ENCODE measurements at regions not wholly inside any gene's neighbourhood (a gene's known extent, or its start where the extent isn't known, plus 50 kb on each side); places are given as distances from the start of the nearest gene placed in this dataset.

- Histone ChIP-seq H3K79me2 (ENCODE audit: insufficient read depth, low read length) (no peaks in the 10 kb centered on the region), H3K4me2 (ENCODE audit: low read length) (no peak overlapping the region), H3K9me2 (ENCODE audit: insufficient read depth) (no peaks in the 10 kb centered on the region), H3K27ac (ENCODE audit: low read depth, low read length) (no peak overlapping the region), H3K27me3 (ENCODE audit: insufficient read depth, low read length) (no peaks in the 10 kb centered on the region), H3K4me1 (ENCODE audit: control insufficient read depth in 1 of 2, insufficient read depth in 2 of 2, low read length in 2 of 2) (no peaks in the 10 kb centered on the region), H3K9ac (ENCODE audit: low read length) (no peak overlapping the region), H4K20me1 (ENCODE audit: insufficient read depth) (no peaks in the 10 kb centered on the region), H3K36me3 (ENCODE audit: control insufficient read depth in 1 of 2, insufficient read depth in 2 of 2, low read length in 2 of 2) (no peaks in the 10 kb centered on the region; a peak in 1 of 4 replicates), H3K9me3 (ENCODE audit: control insufficient read depth in 1 of 2, insufficient read depth in 1 of 2, low read depth in 1 of 2, low read length in 2 of 2) (peaks cover 0 to 7% of the 10 kb centered on the region in 2 experiments; a peak in 2 of 4 replicates), H2AFZ (ENCODE audit: low read depth, low read length, poor library complexity, severe bottlenecking) (no peak overlapping the region), H3K4me3 (replicated peaks in 1 of 2; ENCODE audit: low read depth in 1 of 2, low read length in 2 of 2) (no peak overlapping the region)
- POLR2A ChIA-PET, result no interaction called here
- RAD21 ChIA-PET (ENCODE audit: low non-redundant PET in 1 of 2, low total read pairs in 2 of 2, uncharacterized antibody in 2 of 2, unreplicated experiment in 2 of 2), result no interaction called here
- CTCF ChIA-PET, result no interaction called here
- no TSS peak for BruUV-seq (replicated peaks)
- intact Hi-C loops (cut with micrococcal nuclease), result no loop called here
- ATAC-seq, result no peak
- DNase-seq (ENCODE audit: low read depth, low spot score), result no peak
- TF ChIP-seq CBX3 (IDR thresholded peaks at IDR 0.05; ENCODE audit: low read depth) (no peak), SP1 (IDR thresholded peaks at IDR 0.05; ENCODE audit: low read depth) (no peak), JUND (IDR thresholded peaks at IDR 0.05) (no peak), YY1 (IDR thresholded peaks at IDR 0.05; ENCODE audit: extremely low read depth, insufficient replicate concordance, low read depth, low read length) (no peak), TCF7L2 (IDR thresholded peaks at IDR 0.05; ENCODE audit: borderline replicate concordance, extremely low read depth, insufficient read depth, insufficient read length) (no peak), ZBTB33 (IDR thresholded peaks at IDR 0.05; ENCODE audit: extremely low read depth, insufficient replicate concordance, low read length) (no peak), REST (IDR thresholded peaks at IDR 0.05; ENCODE audit: low read depth) (no peak), CTCF (IDR thresholded peaks at IDR 0.05 in 2 of 3, conservative IDR thresholded peaks at IDR 0.05 in 1 of 3; ENCODE audit: borderline replicate concordance in 1 of 3, insufficient read depth in 1 of 3, low read depth in 2 of 3, low read length in 2 of 3) (no peak), RAD21 (IDR thresholded peaks at IDR 0.05; ENCODE audit: low read depth) (no peak), CEBPB (IDR thresholded peaks at IDR 0.05; ENCODE audit: low read depth) (no peak), SIN3A (IDR thresholded peaks at IDR 0.05; ENCODE audit: low read depth) (no peak), ZFX (IDR thresholded peaks at IDR 0.05) (no peak), POLR2AphosphoS5 (IDR thresholded peaks at IDR 0.05; ENCODE audit: low read depth, low read length) (no peak), SRF (IDR thresholded peaks at IDR 0.05; ENCODE audit: low read depth) (no peak), FOSL1 (IDR thresholded peaks at IDR 0.05; ENCODE audit: low read depth) (no peak), ELF1 (IDR thresholded peaks at IDR 0.05; ENCODE audit: borderline replicate concordance, low read depth) (no peak), ZNF274 (IDR thresholded peaks at IDR 0.05; ENCODE audit: low read depth, low read length) (no peak)
Observed at GRCh38 chr18:44589693-44590355, 90.9 kb upstream of the SETBP1 start.

Measured in HCT116 (cell line).